ENCODE measurements at regions not wholly inside any gene's neighbourhood (a gene's known extent, or its start where the extent isn't known, plus 50 kb on each side); places are given as distances from the start of the nearest gene placed in this dataset.

DNA sequence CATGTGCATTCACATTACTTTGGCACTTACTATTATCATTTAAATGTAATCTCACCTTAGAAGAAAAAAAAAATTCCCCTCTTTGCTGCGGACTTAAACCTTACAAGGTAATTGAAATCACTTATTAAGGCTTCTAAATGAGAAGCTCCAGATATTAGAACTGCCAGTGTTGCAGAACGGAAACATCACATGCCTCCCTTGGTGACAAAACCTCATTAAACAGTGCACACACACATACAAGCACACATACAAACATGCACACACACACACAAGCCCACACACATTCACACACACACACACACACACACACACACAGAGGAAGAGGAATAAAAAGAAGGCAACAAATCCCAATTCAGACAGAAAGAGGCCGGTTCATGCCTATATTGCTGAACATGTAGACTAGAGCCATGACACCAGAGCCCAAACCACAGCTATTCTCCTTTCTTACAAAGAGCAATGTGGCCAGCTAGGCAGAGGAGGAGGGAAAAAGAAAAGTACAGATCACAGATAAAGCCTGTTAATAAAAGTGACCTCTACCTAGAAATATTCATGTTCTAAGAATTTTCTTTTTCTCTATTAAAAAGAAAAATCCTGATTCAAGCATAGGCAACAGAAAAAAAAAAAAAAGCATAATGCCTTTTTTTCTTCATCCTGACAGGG lies 405.2 kb upstream of the FLRT2 start:
- TF ChIP-seq CTCF (IDR thresholded peaks at IDR 0.05) (no peak), POLR2A (IDR thresholded peaks at IDR 0.05) (no peak)
